ENCODE measurements at regions not wholly inside any gene's neighbourhood (a gene's known extent, or its start where the extent isn't known, plus 50 kb on each side); places are given as distances from the start of the nearest gene placed in this dataset.

- no peak for TF ChIP-seq CTCF (IDR thresholded peaks at IDR 0.05; ENCODE audit: insufficient read depth, low read depth, low read length)
- no peak for TF ChIP-seq EZH2 (IDR thresholded peaks at IDR 0.05; ENCODE audit: insufficient read depth, low read length)
Observed at GRCh38 chr6:147900247-147900830, 391.8 kb downstream of the SAMD5 start.

Data from astrocyte (in vitro differentiated cells and primary cell).